ENCODE measurements at regions not wholly inside any gene's neighbourhood (a gene's known extent, or its start where the extent isn't known, plus 50 kb on each side); places are given as distances from the start of the nearest gene placed in this dataset.
"Not testable (repeated sequence)": the region's sequence is repeated elsewhere in the genome, so short reads cannot be mapped to it uniquely, and the experiment has no call there.

- WGBS (ENCODE audit: insufficient coverage, low coverage, missing lambda C conversion rate) = 0% methylated on average over 6 of the region's 6 CpGs
- TF ChIP-seq E4F1 (CRISPR knock-in tag; IDR thresholded peaks at IDR 0.05; ENCODE audit: borderline replicate concordance) = no peak
- TF ChIP-seq POLR3A (IDR thresholded peaks at IDR 0.05; ENCODE audit: borderline replicate concordance, extremely low read depth, insufficient read depth, insufficient read length) = no peak
- Histone ChIP-seq H3K27me3 (ENCODE audit: control insufficient read depth in 2 of 2, insufficient read depth in 2 of 2, low read length in 2 of 2) (no peaks in the 10 kb centered on the region), H3K9me3 (replicated peaks; ENCODE audit: control insufficient read depth, insufficient read depth, low read depth, low read length) (no peaks in the 10 kb centered on the region), H3K4me2 (ENCODE audit: insufficient read depth, low read length) (no peak overlapping the region), H3K4me1 (replicated peaks in 1 of 2; ENCODE audit: control insufficient read depth in 2 of 2, insufficient read depth in 2 of 2, low read length in 2 of 2) (no peaks in the 10 kb centered on the region), H3K9ac (ENCODE audit: insufficient read depth in 1 of 2, low read depth in 2 of 2, low read length in 2 of 2) (no peak overlapping the region), H3K36me3 (ENCODE audit: control insufficient read depth, insufficient read depth, low read length) (no peaks in the 10 kb centered on the region), H2AFZ (ENCODE audit: low read depth, low read length) (no peak overlapping the region), H3K27ac (ENCODE audit: extremely low read depth, low read depth, low read length) (no peak overlapping the region), H4K20me1 (replicated peaks; ENCODE audit: control insufficient read depth, insufficient read depth, low read length) (no peaks in the 10 kb centered on the region), H3K4me3 (no peak overlapping the region), H3K9me1 (ENCODE audit: control insufficient read depth, insufficient read depth, low read length) (no peaks in the 10 kb centered on the region), H3K79me2 (ENCODE audit: control insufficient read depth, insufficient read depth, low read length) (no peaks in the 10 kb centered on the region)
- FAIRE-seq = no peak
- DNase-seq (ENCODE audit: extremely low read depth in 1 of 4, low spot score in 3 of 4) = no peak
- ChIA-PET POLR2A (no interaction called here), CTCF (ENCODE audit: low intra/inter-chr PET ratio) (no interaction called here)
- in situ Hi-C loops (cut with MboI) (no loop called here), intact Hi-C loops (cut with micrococcal nuclease) (no loop called here)
- no peak for ATAC-seq
- no TSS peak for BruUV-seq (replicated peaks)
Measured at GRCh38 chr18:54480616-54481015, 110.4 kb upstream of the DYNAP start.

- H3K27ac ChIP-seq (ENCODE audit: extremely low read depth, low read depth, low read length); H3K27me3 ChIP-seq (ENCODE audit: control insufficient read depth in 2 of 2, insufficient read depth in 2 of 2, low read length in 2 of 2); H3K4me1 ChIP-seq (replicated peaks in 1 of 2; ENCODE audit: control insufficient read depth in 2 of 2, insufficient read depth in 2 of 2, low read length in 2 of 2); H3K4me3 ChIP-seq; FAIRE-seq; ATAC-seq; H3K9me3 ChIP-seq (replicated peaks; ENCODE audit: control insufficient read depth, insufficient read depth, low read depth, low read length); intact Hi-C loops (cut with micrococcal nuclease); H2AFZ ChIP-seq (ENCODE audit: low read depth, low read length); H3K36me3 ChIP-seq (ENCODE audit: control insufficient read depth, insufficient read depth, low read length); BruUV-seq (replicated peaks); H4K20me1 ChIP-seq (replicated peaks; ENCODE audit: control insufficient read depth, insufficient read depth, low read length); H3K79me2 ChIP-seq (ENCODE audit: control insufficient read depth, insufficient read depth, low read length); POLR2A ChIA-PET; DNase-seq (ENCODE audit: extremely low read depth in 1 of 4, low spot score in 3 of 4); H3K4me2 ChIP-seq (ENCODE audit: insufficient read depth, low read length); H3K9ac ChIP-seq (ENCODE audit: insufficient read depth in 1 of 2, low read depth in 2 of 2, low read length in 2 of 2); CTCF ChIA-PET (ENCODE audit: low intra/inter-chr PET ratio); H3K9me1 ChIP-seq (ENCODE audit: control insufficient read depth, insufficient read depth, low read length); in situ Hi-C loops (cut with MboI); TF ChIP-seq ATF3 (CRISPR knock-in tag; conservative IDR thresholded peaks at IDR 0.05): not testable (repeated sequence)
- TF ChIP-seq ATF3 (IDR thresholded peaks at IDR 0.05) = peak; percentile 24; the same call in 1 of the 2 replicates
- 0% methylated on average over 3 of the region's 6 CpGs for WGBS (ENCODE audit: insufficient coverage, low coverage, missing lambda C conversion rate)
Measured at GRCh38 chr18:54502451-54502850, 88.6 kb upstream of the DYNAP start.
